GM23338 (cell line): ENCODE measurements at regions not wholly inside any gene's neighbourhood (a gene's known extent, or its start where the extent isn't known, plus 50 kb on each side); places are given as distances from the start of the nearest gene placed in this dataset.

Experiments
- ATAC-seq: fragments of 200-7000 bp; cut with Tn5 transposase; 3 replicates; pipeline ENCODE4 v1.9.1; 2020
- DNase-seq: peaks from one replicate; pipeline ENCODE4 v3.0.0-alpha.2; 2015; ENCODE audit warnings: low spot score
- H2AFZ ChIP-seq: fragments of 200-600 bp; sonication (generic); 2 replicates; pipeline ENCODE4 v1.8.0; 2016; ENCODE audit warnings: antibody characterized with exemption, mild to moderate bottlenecking, moderate library complexity
- H3F3A ChIP-seq: fragments of 200-600 bp; sonication (generic); replicated peaks from 2 replicates; pipeline ENCODE4 v1.8.0; 2017; ENCODE audit warnings: antibody characterized with exemption, mixed run types, low read depth
- H3K27ac ChIP-seq: fragments of 200-600 bp; sonication (generic); 2 replicates; pipeline ENCODE4 v1.6.1; 2016; ENCODE audit warnings: low read depth
- H3K27me3 ChIP-seq: fragments of 200-600 bp; sonication (generic); 2 replicates; pipeline ENCODE4 v1.8.0; 2016; ENCODE audit warnings: mild to moderate bottlenecking, mixed run types, moderate library complexity; ENCODE audit not compliant: insufficient read depth
- H3K36me3 ChIP-seq: fragments of 200-600 bp; sonication (generic); 2 replicates; pipeline ENCODE4 v1.8.0; 2016; ENCODE audit warnings: mild to moderate bottlenecking; ENCODE audit not compliant: insufficient read depth
- H3K4me1 ChIP-seq: fragments of 200-600 bp; sonication (generic); 2 replicates; pipeline ENCODE4 v1.8.0; 2016; ENCODE audit warnings: mild to moderate bottlenecking, moderate library complexity; ENCODE audit not compliant: insufficient read depth
- H3K4me2 ChIP-seq: fragments of 200-600 bp; sonication (generic); 2 replicates; pipeline ENCODE4 v1.7.1; 2017; ENCODE audit warnings: mixed run types
- H3K4me3 ChIP-seq: fragments of 200-600 bp; sonication (generic); 2 replicates; pipeline ENCODE4 v1.6.1; 2016; ENCODE audit warnings: mixed run types
- H3K79me2 ChIP-seq: fragments of 200-600 bp; sonication (generic); replicated peaks from 2 replicates; pipeline ENCODE4 v1.8.0; 2017; ENCODE audit warnings: mild to moderate bottlenecking; ENCODE audit not compliant: insufficient read depth
- H3K9me2 ChIP-seq: fragments of 200-600 bp; sonication (generic); 2 replicates; pipeline ENCODE4 v1.8.0; 2017; ENCODE audit not compliant: insufficient read depth
- H4K20me1 ChIP-seq: fragments of 200-600 bp; sonication (generic); replicated peaks from 2 replicates; pipeline ENCODE4 v1.8.0; 2017; ENCODE audit warnings: mild to moderate bottlenecking; ENCODE audit not compliant: insufficient read depth
- H3K27ac Mint-ChIP-seq: 2 replicates; pipeline ENCODE4 v1.8.0; 2020; ENCODE audit warnings: inconsistent platforms, mild to moderate bottlenecking, moderate library complexity, mixed read lengths
- H3K27me3 Mint-ChIP-seq: 3 replicates; pipeline ENCODE4 v1.8.0; 2022; ENCODE audit warnings: low read depth, mild to moderate bottlenecking, moderate library complexity, mixed read lengths, inconsistent platforms; ENCODE audit not compliant: insufficient read depth, poor library complexity
- H3K36me3 Mint-ChIP-seq: 3 replicates; pipeline ENCODE4 v1.8.0; 2021; ENCODE audit warnings: low read depth, mild to moderate bottlenecking, inconsistent platforms, moderate library complexity, mixed read lengths
- H3K4me1 Mint-ChIP-seq: 3 replicates; pipeline ENCODE4 v1.8.0; 2020; ENCODE audit warnings: mild to moderate bottlenecking, inconsistent platforms, mixed read lengths
- H3K4me3 Mint-ChIP-seq: 3 replicates; pipeline ENCODE4 v1.8.0; 2021; ENCODE audit warnings: moderate library complexity, mild to moderate bottlenecking, inconsistent platforms, mixed read lengths
- H3K9me3 Mint-ChIP-seq: 3 replicates; pipeline ENCODE4 v1.8.0; 2020; ENCODE audit warnings: moderate library complexity, mild to moderate bottlenecking, inconsistent platforms, mixed read lengths
- CREB1 ChIP-seq: fragments of 250-450 bp; sonication (Bioruptor Pico); IDR thresholded peaks from 2 replicates; pipeline ENCODE4 v1.5.0; 2020; ENCODE audit warnings: low read depth, mild to moderate bottlenecking, moderate library complexity
- EZH2phosphoT487 ChIP-seq: fragments of 200-600 bp; sonication (generic); IDR thresholded peaks from one replicate; pipeline ENCODE4 v1.8.1; 2018; ENCODE audit warnings: antibody characterized with exemption; ENCODE audit not compliant: unreplicated experiment
- JUNB ChIP-seq: IDR thresholded peaks from one replicate; pipeline ENCODE4 v1.6.1; 2016; ENCODE audit warnings: antibody characterized with exemption; ENCODE audit not compliant: unreplicated experiment
- NANOG ChIP-seq: IDR thresholded peaks from 2 replicates; pipeline ENCODE4 v1.6.1; 2016; ENCODE audit warnings: antibody characterized with exemption, borderline replicate concordance
- POLR2AphosphoS5 ChIP-seq: IDR thresholded peaks from 2 replicates; pipeline ENCODE4 v1.6.1; 2016; ENCODE audit warnings: antibody characterized with exemption, low read depth
- REST ChIP-seq: IDR thresholded peaks from one replicate; pipeline ENCODE4 v1.6.1; 2018; ENCODE audit warnings: antibody characterized with exemption; ENCODE audit not compliant: unreplicated experiment
- ZNF114 ChIP-seq: fragments of 250-450 bp; sonication (Bioruptor Pico); IDR thresholded peaks from 2 replicates; pipeline ENCODE4 v1.5.0; 2020; ENCODE audit warnings: mild to moderate bottlenecking, moderate library complexity
- TF ChIP-seq, protein P1 (sequence below): fragments of 250-450 bp; sonication (Bioruptor Pico); IDR thresholded peaks from 2 replicates; pipeline ENCODE4 v1.5.0; 2020; ENCODE audit warnings: mild to moderate bottlenecking, moderate library complexity

DNA sequence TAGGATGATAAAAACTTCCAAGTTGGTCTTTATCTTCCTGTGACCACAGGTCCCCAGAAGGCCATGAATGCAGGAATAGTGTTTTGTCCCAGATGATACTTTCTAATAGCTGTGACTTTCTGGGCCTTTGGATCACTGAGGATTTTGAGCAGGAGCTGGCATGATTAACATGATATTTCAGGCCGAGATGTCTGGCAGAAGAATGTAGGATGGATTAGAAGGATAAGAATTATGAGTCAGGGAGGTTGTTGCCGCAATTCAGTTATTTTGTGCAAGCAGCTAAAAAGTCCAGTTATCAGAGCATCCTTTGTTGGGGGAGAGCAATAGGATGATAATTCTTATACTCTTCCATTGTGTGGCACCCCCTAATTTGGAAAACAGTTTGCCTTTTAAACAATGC lies 189.7 kb downstream of the PSAT1 start:
- H3K4me3 ChIP-seq: no peak overlapping the region
- no peak for DNase-seq
- ATAC-seq: no peak
- H3K4me1 ChIP-seq: peaks cover 4% of the 10 kb centered on the region; the same call in 1 of the 2 replicates
- Mint-ChIP-seq H3K36me3 (peaks cover 18% of the 10 kb centered on the region), H3K4me1 (peaks cover 3% of the 10 kb centered on the region; the same call in 1 of the 3 replicates), H3K4me3 (no peak overlapping the region), H3K9me3 (peaks cover 22% of the 10 kb centered on the region), H3K27me3 (peaks cover 3% of the 10 kb centered on the region), H3K27ac (no peak overlapping the region)
- H3K36me3 ChIP-seq: no peaks in the 10 kb centered on the region
- H4K20me1 ChIP-seq: no peaks in the 10 kb centered on the region
- no peaks in the 10 kb centered on the region for H3K27me3 ChIP-seq
- no peak for TF ChIP-seq EZH2phosphoT487
- no peak for TF ChIP-seq JUNB
- no peak overlapping the region for H2AFZ ChIP-seq
- H3K4me2 ChIP-seq: no peak overlapping the region
- no peaks in the 10 kb centered on the region for H3K79me2 ChIP-seq
- no peaks in the 10 kb centered on the region; the same call in 1 of the 2 replicates for H3K9me2 ChIP-seq
- H3F3A ChIP-seq: no peaks in the 10 kb centered on the region
- H3K27ac ChIP-seq: no peak overlapping the region

DNA sequence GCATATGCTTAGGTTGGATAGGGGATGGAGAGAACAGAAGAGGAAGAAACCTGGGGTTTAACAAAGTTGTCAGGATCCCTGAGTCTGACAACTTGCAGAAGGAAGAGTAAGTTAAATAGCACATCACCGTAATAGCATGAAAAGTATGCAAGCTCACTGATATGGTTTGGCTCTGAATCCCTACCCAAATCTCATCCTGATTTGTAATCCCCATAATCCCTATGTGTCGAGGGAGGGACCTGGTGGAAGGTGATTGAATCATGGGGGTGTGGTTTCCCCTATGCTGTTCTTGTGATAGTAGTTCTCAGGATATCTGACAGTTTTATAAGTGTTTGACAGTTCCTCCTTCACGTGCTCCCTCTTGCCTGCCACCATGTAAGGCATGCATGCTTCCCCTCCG lies 193.3 kb downstream of the PSAT1 start:
- no peak for ATAC-seq

More for the DNA sequence above, 193.3 kb downstream of the PSAT1 start:
- Histone ChIP-seq H3K4me1 (peaks cover 4% of the 10 kb centered on the region; the same call in 1 of the 2 replicates), H3K4me2 (no peak overlapping the region), H3K9me2 (peaks cover 4% of the 10 kb centered on the region; the same call in 1 of the 2 replicates), H3F3A (no peaks in the 10 kb centered on the region), H3K79me2 (no peaks in the 10 kb centered on the region), H3K27ac (no peak overlapping the region), H3K36me3 (no peaks in the 10 kb centered on the region), H3K4me3 (no peak overlapping the region), H4K20me1 (no peaks in the 10 kb centered on the region), H2AFZ (no peak overlapping the region), H3K27me3 (no peaks in the 10 kb centered on the region)
- Mint-ChIP-seq H3K36me3 (no peaks in the 10 kb centered on the region), H3K9me3 (peaks cover 1% of the 10 kb centered on the region; the same call in 2 of the 3 replicates), H3K4me3 (no peak overlapping the region), H3K4me1 (peaks cover 3% of the 10 kb centered on the region; the same call in 1 of the 3 replicates), H3K27me3 (peaks cover 2% of the 10 kb centered on the region), H3K27ac (no peak overlapping the region)
- DNase-seq: no peak
- no peak for TF ChIP-seq POLR2AphosphoS5
- no peak for TF ChIP-seq ZNF114
- no peak for TF ChIP-seq REST
- TF ChIP-seq, protein P1, sequence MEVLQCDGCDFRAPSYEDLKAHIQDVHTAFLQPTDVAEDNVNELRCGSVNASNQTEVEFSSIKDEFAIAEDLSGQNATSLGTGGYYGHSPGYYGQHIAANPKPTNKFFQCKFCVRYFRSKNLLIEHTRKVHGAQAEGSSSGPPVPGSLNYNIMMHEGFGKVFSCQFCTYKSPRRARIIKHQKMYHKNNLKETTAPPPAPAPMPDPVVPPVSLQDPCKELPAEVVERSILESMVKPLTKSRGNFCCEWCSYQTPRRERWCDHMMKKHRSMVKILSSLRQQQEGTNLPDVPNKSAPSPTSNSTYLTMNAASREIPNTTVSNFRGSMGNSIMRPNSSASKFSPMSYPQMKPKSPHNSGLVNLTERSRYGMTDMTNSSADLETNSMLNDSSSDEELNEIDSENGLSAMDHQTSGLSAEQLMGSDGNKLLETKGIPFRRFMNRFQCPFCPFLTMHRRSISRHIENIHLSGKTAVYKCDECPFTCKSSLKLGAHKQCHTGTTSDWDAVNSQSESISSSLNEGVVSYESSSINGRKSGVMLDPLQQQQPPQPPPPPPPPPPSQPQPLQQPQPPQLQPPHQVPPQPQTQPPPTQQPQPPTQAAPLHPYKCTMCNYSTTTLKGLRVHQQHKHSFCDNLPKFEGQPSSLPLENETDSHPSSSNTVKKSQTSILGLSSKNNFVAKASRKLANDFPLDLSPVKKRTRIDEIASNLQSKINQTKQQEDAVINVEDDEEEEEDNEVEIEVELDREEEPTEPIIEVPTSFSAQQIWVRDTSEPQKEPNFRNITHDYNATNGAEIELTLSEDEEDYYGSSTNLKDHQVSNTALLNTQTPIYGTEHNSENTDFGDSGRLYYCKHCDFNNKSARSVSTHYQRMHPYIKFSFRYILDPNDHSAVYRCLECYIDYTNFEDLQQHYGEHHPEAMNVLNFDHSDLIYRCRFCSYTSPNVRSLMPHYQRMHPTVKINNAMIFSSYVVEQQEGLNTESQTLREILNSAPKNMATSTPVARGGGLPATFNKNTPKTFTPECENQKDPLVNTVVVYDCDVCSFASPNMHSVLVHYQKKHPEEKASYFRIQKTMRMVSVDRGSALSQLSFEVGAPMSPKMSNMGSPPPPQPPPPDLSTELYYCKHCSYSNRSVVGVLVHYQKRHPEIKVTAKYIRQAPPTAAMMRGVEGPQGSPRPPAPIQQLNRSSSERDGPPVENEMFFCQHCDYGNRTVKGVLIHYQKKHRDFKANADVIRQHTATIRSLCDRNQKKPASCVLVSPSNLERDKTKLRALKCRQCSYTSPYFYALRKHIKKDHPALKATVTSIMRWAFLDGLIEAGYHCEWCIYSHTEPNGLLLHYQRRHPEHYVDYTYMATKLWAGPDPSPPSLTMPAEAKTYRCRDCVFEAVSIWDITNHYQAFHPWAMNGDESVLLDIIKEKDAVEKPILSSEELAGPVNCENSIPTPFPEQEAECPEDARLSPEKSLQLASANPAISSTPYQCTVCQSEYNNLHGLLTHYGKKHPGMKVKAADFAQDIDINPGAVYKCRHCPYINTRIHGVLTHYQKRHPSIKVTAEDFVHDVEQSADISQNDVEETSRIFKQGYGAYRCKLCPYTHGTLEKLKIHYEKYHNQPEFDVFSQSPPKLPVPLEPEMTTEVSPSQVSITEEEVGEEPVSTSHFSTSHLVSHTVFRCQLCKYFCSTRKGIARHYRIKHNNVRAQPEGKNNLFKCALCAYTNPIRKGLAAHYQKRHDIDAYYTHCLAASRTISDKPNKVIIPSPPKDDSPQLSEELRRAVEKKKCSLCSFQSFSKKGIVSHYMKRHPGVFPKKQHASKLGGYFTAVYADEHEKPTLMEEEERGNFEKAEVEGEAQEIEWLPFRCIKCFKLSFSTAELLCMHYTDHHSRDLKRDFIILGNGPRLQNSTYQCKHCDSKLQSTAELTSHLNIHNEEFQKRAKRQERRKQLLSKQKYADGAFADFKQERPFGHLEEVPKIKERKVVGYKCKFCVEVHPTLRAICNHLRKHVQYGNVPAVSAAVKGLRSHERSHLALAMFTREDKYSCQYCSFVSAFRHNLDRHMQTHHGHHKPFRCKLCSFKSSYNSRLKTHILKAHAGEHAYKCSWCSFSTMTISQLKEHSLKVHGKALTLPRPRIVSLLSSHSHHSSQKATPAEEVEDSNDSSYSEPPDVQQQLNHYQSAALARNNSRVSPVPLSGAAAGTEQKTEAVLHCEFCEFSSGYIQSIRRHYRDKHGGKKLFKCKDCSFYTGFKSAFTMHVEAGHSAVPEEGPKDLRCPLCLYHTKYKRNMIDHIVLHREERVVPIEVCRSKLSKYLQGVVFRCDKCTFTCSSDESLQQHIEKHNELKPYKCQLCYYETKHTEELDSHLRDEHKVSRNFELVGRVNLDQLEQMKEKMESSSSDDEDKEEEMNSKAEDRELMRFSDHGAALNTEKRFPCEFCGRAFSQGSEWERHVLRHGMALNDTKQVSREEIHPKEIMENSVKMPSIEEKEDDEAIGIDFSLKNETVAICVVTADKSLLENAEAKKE (CRISPR knock-in tag): no peak
- no peak for TF ChIP-seq CREB1 (CRISPR knock-in tag)
- no peak for TF ChIP-seq NANOG
